ENCODE measurements at regions not wholly inside any gene's neighbourhood (a gene's known extent, or its start where the extent isn't known, plus 50 kb on each side); places are given as distances from the start of the nearest gene placed in this dataset.
A peak's percentile ranks its signal among the peaks of the same experiment; 100 is the strongest.

- DNase-seq (ENCODE audit: low read depth): no peak
These were observed 259.9 kb downstream of the ADGRG6 start for GRCh38 chr6:142561511-142562265.

GRCh38 chr6:142562865-142563264 lies 261.1 kb downstream of the ADGRG6 start:
- no peak for DNase-seq (ENCODE audit: low read depth)

GRCh38 chr6:142566628-142567396 lies 265.0 kb downstream of the ADGRG6 start:
- DNase-seq (ENCODE audit: low read depth): peak; percentile 59

- DNase-seq (ENCODE audit: low read depth): no peak
These were observed 265.7 kb downstream of the ADGRG6 start for GRCh38 chr6:142567461-142567860.

GRCh38 chr6:142568857-142569597 lies 267.2 kb downstream of the ADGRG6 start:
- peak; percentile 7 for DNase-seq (ENCODE audit: low read depth)

GRCh38 chr6:142569676-142570075 lies 267.9 kb downstream of the ADGRG6 start:
- DNase-seq (ENCODE audit: low read depth): peak; percentile 11

- peak; percentile 25 for DNase-seq (ENCODE audit: low read depth)
These were observed 268.4 kb downstream of the ADGRG6 start for GRCh38 chr6:142570221-142570671.

GRCh38 chr6:142592876-142593275 lies 291.1 kb downstream of the ADGRG6 start:
- no peak for DNase-seq (ENCODE audit: low read depth)

- no peak for DNase-seq (ENCODE audit: low read depth)
These were observed 296.0 kb downstream of the ADGRG6 start for GRCh38 chr6:142597836-142598235.

GRCh38 chr6:142601427-142601826 lies 299.6 kb downstream of the ADGRG6 start:
- no peak for DNase-seq (ENCODE audit: low read depth)

- no peak for DNase-seq (ENCODE audit: low read depth)
These were observed 301.2 kb downstream of the ADGRG6 start for GRCh38 chr6:142602972-142603371.

- DNase-seq (ENCODE audit: low read depth): peak; percentile 36
These were observed 304.2 kb downstream of the ADGRG6 start for GRCh38 chr6:142605922-142606485.

GRCh38 chr6:142612956-142613355 lies 311.1 kb downstream of the ADGRG6 start:
- no peak for DNase-seq (ENCODE audit: low read depth)

- peak; percentile 23 for DNase-seq (ENCODE audit: low read depth)
These were observed 312.2 kb downstream of the ADGRG6 start for GRCh38 chr6:142613981-142614380.

- DNase-seq (ENCODE audit: low read depth): no peak
These were observed 315.4 kb downstream of the ADGRG6 start for GRCh38 chr6:142617158-142617557.

GRCh38 chr6:142621822-142622221 lies 320.0 kb downstream of the ADGRG6 start:
- DNase-seq (ENCODE audit: low read depth): no peak

GRCh38 chr6:142624978-142625715 lies 319.8 kb downstream of the HIVEP2 start:
- DNase-seq (ENCODE audit: low read depth): no peak

- DNase-seq (ENCODE audit: low read depth): peak; percentile 15
These were observed 317.5 kb downstream of the HIVEP2 start for GRCh38 chr6:142627474-142627873.

- DNase-seq (ENCODE audit: low read depth): no peak
These were observed 313.2 kb downstream of the HIVEP2 start for GRCh38 chr6:142631517-142632385.

GRCh38 chr6:142633317-142633716 lies 311.7 kb downstream of the HIVEP2 start:
- no peak for DNase-seq (ENCODE audit: low read depth)

Measured in Daoy (cell line).